ENCODE measurements at regions not wholly inside any gene's neighbourhood (a gene's known extent, or its start where the extent isn't known, plus 50 kb on each side); places are given as distances from the start of the nearest gene placed in this dataset.

- no peak for ATAC-seq
- DNase-seq = no peak
- H3K4me3 ChIP-seq = no peak overlapping the region
- H3K36me3 ChIP-seq = no peaks in the 10 kb centered on the region
- no peaks in the 10 kb centered on the region for H3K9me3 ChIP-seq
- TF ChIP-seq CTCF (IDR thresholded peaks at IDR 0.05) = no peak
- intact Hi-C loops (cut with DNase I) = no loop called here
- H3K27ac ChIP-seq = no peak overlapping the region
- H3K4me1 ChIP-seq = no peaks in the 10 kb centered on the region
- H3K27me3 ChIP-seq = no peaks in the 10 kb centered on the region
Observed at GRCh38 chr17:22467720-22468119, 775.4 kb downstream of the KCNJ18 start.

GRCh38 chr17:22469101-22469880 lies 777.0 kb downstream of the KCNJ18 start:
- DNase-seq (no peak), ATAC-seq (no peak)
- Histone ChIP-seq H3K4me1 (no peaks in the 10 kb centered on the region), H3K36me3 (no peaks in the 10 kb centered on the region), H3K4me3 (no peak overlapping the region), H3K9me3 (no peaks in the 10 kb centered on the region), H3K27me3 (no peaks in the 10 kb centered on the region), H3K27ac (no peak overlapping the region)
- intact Hi-C loops (cut with DNase I) = no loop called here
- TF ChIP-seq CTCF (IDR thresholded peaks at IDR 0.05) = no peak

- Histone ChIP-seq H3K36me3 (no peaks in the 10 kb centered on the region), H3K4me1 (no peaks in the 10 kb centered on the region), H3K9me3 (no peaks in the 10 kb centered on the region), H3K27me3 (no peaks in the 10 kb centered on the region), H3K4me3 (no peak overlapping the region), H3K27ac (no peak overlapping the region)
- intact Hi-C loops (cut with DNase I) = no loop called here
- DNase-seq (no peak), ATAC-seq (no peak)
- TF ChIP-seq CTCF (IDR thresholded peaks at IDR 0.05) = no peak
Observed at GRCh38 chr17:22469941-22470340, 777.6 kb downstream of the KCNJ18 start.

- no peaks in the 10 kb centered on the region for H3K36me3 ChIP-seq
- no peak for TF ChIP-seq CTCF (IDR thresholded peaks at IDR 0.05)
- H3K4me3 ChIP-seq = no peak overlapping the region
- ATAC-seq (no peak), DNase-seq (no peak)
- no peaks in the 10 kb centered on the region for H3K4me1 ChIP-seq
- intact Hi-C loops (cut with DNase I) = no loop called here
- no peak overlapping the region for H3K27ac ChIP-seq
- no peaks in the 10 kb centered on the region for H3K9me3 ChIP-seq
- H3K27me3 ChIP-seq = no peaks in the 10 kb centered on the region
Observed at GRCh38 chr17:22470411-22471175, 778.3 kb downstream of the KCNJ18 start.

GRCh38 chr17:22484826-22485225 lies 792.5 kb downstream of the KCNJ18 start:
- ATAC-seq (no peak), DNase-seq (no peak)
- Histone ChIP-seq H3K9me3 (no peaks in the 10 kb centered on the region), H3K36me3 (no peaks in the 10 kb centered on the region), H3K27ac (no peak overlapping the region), H3K4me1 (no peaks in the 10 kb centered on the region), H3K27me3 (no peaks in the 10 kb centered on the region), H3K4me3 (no peak overlapping the region)
- intact Hi-C loops (cut with DNase I) = no loop called here
- TF ChIP-seq CTCF (IDR thresholded peaks at IDR 0.05) = no peak

Measured in upper lobe of right lung (tissue), 1 donor.